CD4-positive, alpha-beta T cell (primary cell): ENCODE measurements at regions not wholly inside any gene's neighbourhood (a gene's known extent, or its start where the extent isn't known, plus 50 kb on each side); places are given as distances from the start of the nearest gene placed in this dataset.

ENCODE experiments used
- ATAC-seq: fragments of 200-7000 bp; cut with Tn5 transposase; one replicate; pipeline ENCODE4 v1.10.0; 2022; ENCODE audit warnings: mild to moderate bottlenecking; ENCODE audit not compliant: poor library complexity
- CTCF ChIA-PET: fragments of 350-600 bp; sonication (Branson Sonifier 250); formaldehyde crosslinking; loops from one replicate; lab custom pipeline; 2021; ENCODE audit warnings: antibody characterized with exemption, inconsistent platforms; lab: Charles Lee
- POLR2A ChIA-PET: fragments of 350-600 bp; sonication (Branson Sonifier 250); formaldehyde crosslinking; loops from one replicate; lab custom pipeline; 2021; ENCODE audit warnings: antibody characterized with exemption, inconsistent platforms; lab: Charles Lee
- DNase-seq, 14 experiments: peaks; one replicate each; pipeline ENCODE4 v3.0.0-alpha.2; 2013 to 2020; ENCODE audit warnings: mixed read lengths in 2 of 14
- H3K27ac ChIP-seq, 2 donors: one replicate each; pipeline versions ENCODE4 v1.5.1 to v1.7.0; 2013; ENCODE audit warnings: low read length in 2 of 2, low read depth in 1 of 2, mild to moderate bottlenecking in 1 of 2
- H3K27me3 ChIP-seq, 2 experiments: 1 replicate in 1 of 2; 2 replicates in 1 of 2; pipeline versions ENCODE4 v1.6.1 to v1.7.0; 2013; ENCODE audit warnings: low read length in 2 of 2, control low read depth in 1 of 2, mild to moderate bottlenecking in 1 of 2, moderate library complexity in 1 of 2; ENCODE audit not compliant: insufficient read depth in 2 of 2, control insufficient read depth in 1 of 2
- H3K36me3 ChIP-seq: one replicate; pipeline ENCODE4 v1.6.1; 2013; ENCODE audit warnings: low read length, control low read depth; ENCODE audit not compliant: insufficient read depth
- H3K4me1 ChIP-seq: one replicate; pipeline ENCODE4 v1.6.1; 2013; ENCODE audit warnings: low read length, control low read depth; ENCODE audit not compliant: insufficient read depth
- H3K4me3 ChIP-seq: one replicate; pipeline ENCODE4 v1.5.1; 2013; ENCODE audit warnings: mild to moderate bottlenecking, low read length, moderate library complexity
- H3K9me3 ChIP-seq, 2 experiments: 1 replicate in 1 of 2; 2 replicates in 1 of 2; pipeline versions ENCODE4 v1.6.1 to v1.7.0; 2013; ENCODE audit warnings: low read length in 2 of 2, mild to moderate bottlenecking in 2 of 2, control low read depth in 1 of 2, moderate library complexity in 1 of 2; ENCODE audit not compliant: control insufficient read depth in 1 of 2, insufficient read depth in 1 of 2
- H3K27ac Mint-ChIP-seq: one replicate; pipeline ENCODE4 v1.8.0; 2020; ENCODE audit warnings: mixed read lengths
- H3K27me3 Mint-ChIP-seq: one replicate; pipeline ENCODE4 v1.8.0; 2021; ENCODE audit warnings: mixed read lengths
- H3K36me3 Mint-ChIP-seq: one replicate; pipeline ENCODE4 v1.8.0; 2021; ENCODE audit warnings: low read depth, mixed read lengths
- H3K4me1 Mint-ChIP-seq: one replicate; pipeline ENCODE4 v1.8.0; 2021; ENCODE audit warnings: low read depth, mixed read lengths
- H3K4me3 Mint-ChIP-seq: one replicate; pipeline ENCODE4 v1.8.0; 2020; ENCODE audit warnings: mild to moderate bottlenecking, mixed read lengths
- H3K9me3 Mint-ChIP-seq: one replicate; pipeline ENCODE4 v1.8.0; 2020; ENCODE audit warnings: mixed read lengths
- CTCF ChIP-seq: fragments of 200-600 bp; IDR thresholded peaks from one replicate; pipeline ENCODE4 v1.8.0; 2022; ENCODE audit warnings: antibody characterized with exemption, mild to moderate bottlenecking
- intact Hi-C, 2 experiments: fragments of 100-400 bp; cut with DNase I in 1 of 2; cut with micrococcal nuclease in 1 of 2; formaldehyde crosslinking; loops; one replicate each; pipeline versions ENCODE4 v1.15.1 to v1.9.0; 2023 to 2025; cut with DNase I, micrococcal nuclease

GRCh38 chr6:92377137-92377536 is 1042.2 kb downstream of the EPHA7 start:
- H3K4me3 Mint-ChIP-seq, result no peak overlapping the region
- CTCF ChIA-PET, result no interaction called here
- Histone ChIP-seq H3K4me1 (no peaks in the 10 kb centered on the region), H3K27ac (no peak overlapping the region), H3K27me3 (no peaks in the 10 kb centered on the region), H3K36me3 (no peaks in the 10 kb centered on the region), H3K4me3 (no peak overlapping the region), H3K9me3 (no peaks in the 10 kb centered on the region)
- DNase-seq, result no peak
- TF ChIP-seq CTCF, result no peak
- intact Hi-C loops, result no loop called here
- no peaks in the 10 kb centered on the region for H3K36me3 Mint-ChIP-seq
- no peaks in the 10 kb centered on the region for H3K27me3 Mint-ChIP-seq
- POLR2A ChIA-PET, result no interaction called here
- H3K9me3 Mint-ChIP-seq, result peaks cover 2% of the 10 kb centered on the region
- no peaks in the 10 kb centered on the region for H3K4me1 Mint-ChIP-seq
- no peak overlapping the region for H3K27ac Mint-ChIP-seq
- ATAC-seq, result no peak

GRCh38 chr6:92376691-92377090 is 1042.7 kb downstream of the EPHA7 start:
- no peaks in the 10 kb centered on the region for H3K36me3 ChIP-seq
- H3K27ac ChIP-seq, result no peak overlapping the region
- Mint-ChIP-seq H3K4me1 (no peaks in the 10 kb centered on the region), H3K27ac (no peak overlapping the region), H3K27me3 (no peaks in the 10 kb centered on the region), H3K4me3 (no peak overlapping the region), H3K36me3 (no peaks in the 10 kb centered on the region), H3K9me3 (peaks cover 5% of the 10 kb centered on the region)
- H3K4me1 ChIP-seq, result no peaks in the 10 kb centered on the region
- no peak for DNase-seq
- H3K27me3 ChIP-seq, result no peaks in the 10 kb centered on the region
- H3K9me3 ChIP-seq, result no peaks in the 10 kb centered on the region
- TF ChIP-seq CTCF, result no peak
- no peak overlapping the region for H3K4me3 ChIP-seq
- POLR2A ChIA-PET, result no interaction called here
- CTCF ChIA-PET, result no interaction called here
- intact Hi-C loops, result no loop called here
- no peak for ATAC-seq

- H3K4me3 ChIP-seq, result no peak overlapping the region
- no peaks in the 10 kb centered on the region for H3K9me3 ChIP-seq
- Mint-ChIP-seq H3K27ac (no peak overlapping the region), H3K27me3 (no peaks in the 10 kb centered on the region), H3K9me3 (peaks cover 11% of the 10 kb centered on the region), H3K36me3 (no peaks in the 10 kb centered on the region), H3K4me3 (no peak overlapping the region), H3K4me1 (no peaks in the 10 kb centered on the region)
- DNase-seq (no peak), ATAC-seq (no peak)
- POLR2A ChIA-PET, result no interaction called here
- H3K36me3 ChIP-seq, result no peaks in the 10 kb centered on the region
- no peaks in the 10 kb centered on the region for H3K4me1 ChIP-seq
- no peak for TF ChIP-seq CTCF
- no peak overlapping the region for H3K27ac ChIP-seq
- no peaks in the 10 kb centered on the region for H3K27me3 ChIP-seq
- CTCF ChIA-PET, result no interaction called here
- intact Hi-C loops, result no loop called here
These were observed 1047.8 kb downstream of the EPHA7 start for GRCh38 chr6:92371211-92372208.
